Lung (tissue), 11 donors: ENCODE measurements at regions not wholly inside any gene's neighbourhood (a gene's known extent, or its start where the extent isn't known, plus 50 kb on each side); places are given as distances from the start of the nearest gene placed in this dataset.
A peak's percentile ranks its signal among the peaks of the same experiment; 100 is the strongest.

ENCODE experiments used
- ATAC-seq: fragments of 200-7000 bp; cut with Tn5 transposase; one replicate; pipeline ENCODE4 v1.9.1; 2020; ENCODE audit warnings: moderate number of reproducible peaks; ENCODE audit not compliant: insufficient read depth, low FRiP score
- DNase-seq, 3 donors: peaks; one replicate each; pipeline ENCODE4 v3.0.0-alpha.2; 2013 to 2017
- H3K27ac ChIP-seq, 2 donors: one replicate each; pipeline ENCODE4 v1.5.1; 2013; ENCODE audit warnings: mild to moderate bottlenecking in 2 of 2, moderate library complexity in 2 of 2, control low read depth in 1 of 2, inconsistent platforms in 1 of 2, low read depth in 1 of 2, low read length in 1 of 2
- H3K27me3 ChIP-seq, 3 donors: one replicate each; pipeline ENCODE4 v1.5.1; 2013; ENCODE audit warnings: low read length in 2 of 3; ENCODE audit not compliant: control insufficient read depth in 3 of 3, insufficient read depth in 3 of 3
- H3K36me3 ChIP-seq, 4 donors: one replicate each; pipeline ENCODE4 v1.5.1; 2013; ENCODE audit warnings: low read length in 4 of 4, mild to moderate bottlenecking in 1 of 4, moderate library complexity in 1 of 4; ENCODE audit not compliant: control insufficient read depth in 4 of 4, insufficient read depth in 4 of 4
- H3K4me1 ChIP-seq, 5 donors: one replicate each; pipeline ENCODE4 v1.5.1; 2013; ENCODE audit warnings: low read length in 5 of 5, mild to moderate bottlenecking in 2 of 5, moderate library complexity in 1 of 5; ENCODE audit not compliant: control insufficient read depth in 5 of 5, insufficient read depth in 5 of 5
- H3K4me3 ChIP-seq: one replicate; pipeline ENCODE4 v1.5.1; 2013; ENCODE audit warnings: mild to moderate bottlenecking, control low read depth, moderate library complexity
- H3K9ac ChIP-seq, 2 donors: one replicate each; pipeline ENCODE4 v1.5.1; 2013; ENCODE audit warnings: low read length in 2 of 2, control low read depth in 1 of 2; ENCODE audit not compliant: insufficient read depth in 1 of 2
- H3K9me3 ChIP-seq, 4 donors: one replicate each; pipeline ENCODE4 v1.5.1; 2013; ENCODE audit warnings: low read length in 3 of 4, mild to moderate bottlenecking in 1 of 4, moderate library complexity in 1 of 4; ENCODE audit not compliant: control insufficient read depth in 4 of 4, insufficient read depth in 3 of 4
- WGBS, 2 donors: extraction: QIAGEN DNeasy Blood & Tissue Kit; methylation state at CpG; one replicate each; pipeline ENCODE4 v1.1.7; 2013; 5-methylcytosine and 5-hydroxymethylcytosine counted together
- TF ChIP-seq, protein P1 (sequence below): IDR thresholded peaks from 2 replicates; pipeline ENCODE4 v1.5.1; 2012; ENCODE audit warnings: mild to moderate bottlenecking; ENCODE audit errors: control extremely low read depth, extremely low read depth
- donor health status: control.
- donor health status: control.
- donor health status: Bipolar disorder and iron deficiency.
- donor health status: healthy.
- donor health status: DM: yes; HTN: yes; CAD: no.

DNA sequence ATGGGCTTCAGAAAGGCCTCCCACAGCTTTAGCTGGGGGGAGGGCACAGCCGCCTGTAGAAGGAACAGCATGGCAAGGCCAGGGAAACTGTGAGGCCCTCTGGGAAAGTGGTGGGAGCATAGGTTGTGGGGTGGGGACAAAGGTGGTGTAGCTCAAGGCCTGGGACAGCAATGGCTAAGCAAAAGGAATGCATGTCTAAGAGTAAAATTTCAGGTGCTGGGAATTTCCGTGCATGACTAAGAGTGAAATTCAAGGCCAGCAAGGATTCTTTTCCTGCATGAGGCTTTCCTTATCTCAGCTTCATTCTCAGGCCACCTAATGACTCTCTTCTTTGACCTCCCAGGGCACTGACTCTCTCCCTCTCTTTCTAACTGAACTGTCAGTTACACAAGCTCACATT lies 86.5 kb upstream of the WNT4 start:
- Histone ChIP-seq H3K4me3 (no peak overlapping the region), H3K9ac (no peak overlapping the region), H3K36me3 (no peaks in the 10 kb centered on the region), H3K4me1 (peaks cover 0 to 9% (median 3%) of the 10 kb centered on the region in 5 donors), H3K9me3 (peaks cover 0 to 2% (median 0%) of the 10 kb centered on the region in 4 donors), H3K27ac (peak overlapping the region in 1 of 2 donors; percentile 26), H3K27me3 (no peaks in the 10 kb centered on the region)
- TF ChIP-seq, protein P1, sequence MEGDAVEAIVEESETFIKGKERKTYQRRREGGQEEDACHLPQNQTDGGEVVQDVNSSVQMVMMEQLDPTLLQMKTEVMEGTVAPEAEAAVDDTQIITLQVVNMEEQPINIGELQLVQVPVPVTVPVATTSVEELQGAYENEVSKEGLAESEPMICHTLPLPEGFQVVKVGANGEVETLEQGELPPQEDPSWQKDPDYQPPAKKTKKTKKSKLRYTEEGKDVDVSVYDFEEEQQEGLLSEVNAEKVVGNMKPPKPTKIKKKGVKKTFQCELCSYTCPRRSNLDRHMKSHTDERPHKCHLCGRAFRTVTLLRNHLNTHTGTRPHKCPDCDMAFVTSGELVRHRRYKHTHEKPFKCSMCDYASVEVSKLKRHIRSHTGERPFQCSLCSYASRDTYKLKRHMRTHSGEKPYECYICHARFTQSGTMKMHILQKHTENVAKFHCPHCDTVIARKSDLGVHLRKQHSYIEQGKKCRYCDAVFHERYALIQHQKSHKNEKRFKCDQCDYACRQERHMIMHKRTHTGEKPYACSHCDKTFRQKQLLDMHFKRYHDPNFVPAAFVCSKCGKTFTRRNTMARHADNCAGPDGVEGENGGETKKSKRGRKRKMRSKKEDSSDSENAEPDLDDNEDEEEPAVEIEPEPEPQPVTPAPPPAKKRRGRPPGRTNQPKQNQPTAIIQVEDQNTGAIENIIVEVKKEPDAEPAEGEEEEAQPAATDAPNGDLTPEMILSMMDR: no peak
- ATAC-seq: peak; percentile 45
- no peak for DNase-seq
- WGBS, 2 donors: 70 to 94% methylated on average over 2 of the region's 2 CpGs

DNA sequence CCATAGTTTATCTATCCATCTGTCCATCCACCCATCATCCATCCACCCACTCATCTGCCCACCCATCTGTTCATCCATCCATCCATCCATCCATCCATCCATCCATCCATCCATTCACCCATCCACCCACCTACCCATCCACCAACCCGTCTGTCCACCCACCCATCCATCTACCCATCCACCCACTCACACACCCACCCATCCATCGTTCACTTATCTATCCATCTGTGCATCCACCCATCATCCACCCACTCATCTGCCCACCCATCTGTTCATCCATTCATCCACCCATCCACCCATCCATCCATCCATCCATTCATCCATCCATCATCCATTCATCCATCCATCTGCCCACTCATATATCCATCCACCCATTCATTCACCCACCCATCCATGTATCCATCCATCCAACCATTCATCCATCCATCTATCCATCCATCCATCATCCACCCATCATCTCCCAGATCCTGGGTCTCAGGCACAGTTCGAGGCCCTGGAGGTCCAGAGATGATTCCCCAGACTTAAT lies 88.2 kb upstream of the WNT4 start:
- Histone ChIP-seq H3K9ac (no peak overlapping the region), H3K9me3 (no peaks in the 10 kb centered on the region), H3K4me1 (peaks cover 0 to 9% (median 3%) of the 10 kb centered on the region in 5 donors), H3K36me3 (no peaks in the 10 kb centered on the region), H3K4me3 (no peak overlapping the region), H3K27me3 (no peaks in the 10 kb centered on the region), H3K27ac (no peak overlapping the region)
- DNase-seq: no peak
- no peak for ATAC-seq
- 78 to 82% methylated on average over 3 of the region's 3 CpGs for WGBS, 2 donors
- TF ChIP-seq, protein P1: no peak

DNA sequence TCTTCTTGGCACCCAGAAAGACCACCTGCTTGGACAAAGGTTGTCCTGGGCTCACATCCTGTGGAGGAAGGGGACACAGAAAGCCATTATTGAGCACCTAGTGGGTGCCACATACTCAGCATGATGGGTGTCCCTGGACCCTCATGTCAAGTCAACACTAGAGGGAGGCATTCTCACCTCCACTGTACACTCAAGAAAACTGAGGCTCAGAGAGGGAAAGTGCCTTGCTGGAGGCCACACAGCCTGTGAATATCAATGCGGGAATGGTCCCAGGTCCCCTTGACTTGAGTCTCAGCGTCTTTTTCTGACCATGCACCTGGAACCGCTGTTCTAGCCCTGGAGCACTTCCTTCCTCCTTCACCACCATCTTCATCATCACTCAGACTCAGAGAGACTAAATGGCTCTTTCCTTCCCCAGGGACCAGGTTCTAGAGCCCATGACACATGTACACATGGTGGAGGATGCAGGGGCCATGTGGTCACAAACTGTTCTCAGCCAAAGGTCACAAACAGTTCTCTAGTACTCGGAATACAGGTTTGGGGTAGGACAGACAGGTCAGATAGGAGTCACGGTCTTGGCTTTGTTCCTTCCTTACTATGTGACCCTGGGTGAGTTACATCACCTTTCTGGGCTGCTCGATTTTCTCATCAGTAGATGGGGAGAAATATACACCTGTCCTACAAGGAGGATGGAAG lies 89.2 kb upstream of the WNT4 start:
- Histone ChIP-seq H3K27ac (no peak overlapping the region), H3K4me3 (no peak overlapping the region), H3K27me3 (no peaks in the 10 kb centered on the region), H3K9ac (no peak overlapping the region), H3K4me1 (peaks cover 0 to 9% (median 3%) of the 10 kb centered on the region in 5 donors), H3K36me3 (no peaks in the 10 kb centered on the region), H3K9me3 (no peaks in the 10 kb centered on the region)
- no peak for ATAC-seq
- no peak for DNase-seq
- TF ChIP-seq, protein P1: no peak
- WGBS, 2 donors: 67 to 71% methylated on average over 6 of the region's 6 CpGs
